A673 (cell line): ENCODE measurements at regions not wholly inside any gene's neighbourhood (a gene's known extent, or its start where the extent isn't known, plus 50 kb on each side); places are given as distances from the start of the nearest gene placed in this dataset.

ENCODE experiments used
- BruUV-seq: library from RNA; stranded (reverse); fragments of 400-500 nt; replicated peaks from 2 replicates; lab custom pipeline; 2021; lab: Mats Ljungman, UMichigan
- CTCF ChIA-PET: fragments of 300-600 bp; sonication (Branson Sonifier 250); formaldehyde crosslinking; loops from one replicate; lab custom pipeline; 2022; ENCODE audit warnings: antibody characterized with exemption; lab: Charles Lee
- POLR2A ChIA-PET: fragments of 300-600 bp; sonication (Branson Sonifier 250); formaldehyde crosslinking; loops from one replicate; lab custom pipeline; 2022; ENCODE audit warnings: antibody characterized with exemption; ENCODE audit not compliant: low non-redundant PET; lab: Charles Lee
- DNase-seq: peaks from one replicate; pipeline ENCODE4 v3.0.0-alpha.2; 2015; ENCODE audit warnings: low spot score
- H3K27ac ChIP-seq: fragments of 200-600 bp; sonication (generic); 2 replicates; pipeline ENCODE4 v1.5.1; 2016; ENCODE audit warnings: mixed run types, low read depth, mild to moderate bottlenecking, mixed read lengths, antibody characterized with exemption, low read length; ENCODE audit not compliant: poor library complexity, severe bottlenecking
- H3K27me3 ChIP-seq: fragments of 200-600 bp; sonication (generic); replicated peaks from 2 replicates; pipeline ENCODE4 v1.6.1; 2017; ENCODE audit warnings: mixed run types, low read depth, mild to moderate bottlenecking, mixed read lengths, antibody characterized with exemption, low read length; ENCODE audit not compliant: insufficient read depth, poor library complexity
- H3K36me3 ChIP-seq: fragments of 200-600 bp; sonication (generic); 2 replicates; pipeline ENCODE4 v1.6.1; 2016; ENCODE audit warnings: mixed run types, mild to moderate bottlenecking, mixed read lengths, antibody characterized with exemption, low read length; ENCODE audit not compliant: insufficient read depth, poor library complexity, severe bottlenecking
- H3K4me1 ChIP-seq: fragments of 200-600 bp; sonication (generic); 2 replicates; pipeline ENCODE4 v1.6.1; 2017; ENCODE audit warnings: mixed run types, mild to moderate bottlenecking, mixed read lengths, antibody characterized with exemption, low read length; ENCODE audit not compliant: insufficient read depth, poor library complexity, severe bottlenecking
- H3K4me3 ChIP-seq: fragments of 200-600 bp; sonication (generic); 2 replicates; pipeline ENCODE4 v1.5.1; 2016; ENCODE audit warnings: low read depth, mixed run types, mild to moderate bottlenecking, mixed read lengths, low read length; ENCODE audit not compliant: poor library complexity, severe bottlenecking
- H3K9me3 ChIP-seq: fragments of 200-600 bp; sonication (generic); 2 replicates; pipeline ENCODE4 v1.6.1; 2016; ENCODE audit warnings: mixed run types, low read depth, mild to moderate bottlenecking, mixed read lengths, antibody characterized with exemption, low read length; ENCODE audit not compliant: poor library complexity, severe bottlenecking
- CTCF ChIP-seq: fragments of 300-800, 200-600 bp; sonication (generic); conservative IDR thresholded peaks from 2 replicates; pipeline ENCODE4 v1.5.1; 2017; ENCODE audit warnings: low read depth, mild to moderate bottlenecking, antibody characterized with exemption, low read length, moderate library complexity, mixed read lengths
- EZH2 ChIP-seq: fragments of 200-600 bp; sonication (generic); IDR thresholded peaks from 2 replicates; pipeline ENCODE4 v1.6.1; 2017; ENCODE audit warnings: borderline replicate concordance, low read depth, mild to moderate bottlenecking, mixed read lengths, antibody characterized with exemption, low read length; ENCODE audit not compliant: poor library complexity, severe bottlenecking
- intact Hi-C: fragments of 100-400 bp; cut with micrococcal nuclease; formaldehyde crosslinking; loops from one replicate; pipeline ENCODE4 v1.10.0; 2022; ENCODE audit not compliant: unreplicated experiment

DNA sequence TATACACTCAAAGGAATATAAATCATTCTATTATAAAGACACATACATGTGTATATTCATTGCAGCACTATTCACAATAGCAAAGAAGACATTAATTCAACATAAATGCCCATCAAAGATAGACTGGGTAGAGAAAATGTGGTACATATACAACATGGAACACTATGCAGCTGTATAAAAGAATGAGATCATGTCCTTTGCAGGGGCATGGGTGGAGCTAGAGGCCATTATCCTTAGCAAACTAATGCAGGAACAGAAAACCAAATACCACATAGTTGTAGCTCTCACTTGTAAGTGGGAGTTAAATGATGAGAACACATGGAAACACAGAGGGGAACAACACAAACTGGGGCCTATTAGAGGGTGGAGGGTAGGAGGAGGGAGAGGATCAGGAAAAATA lies 121.0 kb upstream of the LOC128125822 start:
- DNase-seq, result no peak
- H3K4me3 ChIP-seq, result no peak overlapping the region
- no peaks in the 10 kb centered on the region for H3K36me3 ChIP-seq
- no peaks in the 10 kb centered on the region for H3K27me3 ChIP-seq
- H3K9me3 ChIP-seq, result no peaks in the 10 kb centered on the region
- TF ChIP-seq CTCF (no peak), EZH2 (no peak)
- BruUV-seq, result no TSS peak
- POLR2A ChIA-PET, result no interaction called here
- H3K4me1 ChIP-seq, result no peaks in the 10 kb centered on the region
- CTCF ChIA-PET, result no interaction called here
- intact Hi-C loops, result no loop called here
- H3K27ac ChIP-seq, result no peak overlapping the region

DNA sequence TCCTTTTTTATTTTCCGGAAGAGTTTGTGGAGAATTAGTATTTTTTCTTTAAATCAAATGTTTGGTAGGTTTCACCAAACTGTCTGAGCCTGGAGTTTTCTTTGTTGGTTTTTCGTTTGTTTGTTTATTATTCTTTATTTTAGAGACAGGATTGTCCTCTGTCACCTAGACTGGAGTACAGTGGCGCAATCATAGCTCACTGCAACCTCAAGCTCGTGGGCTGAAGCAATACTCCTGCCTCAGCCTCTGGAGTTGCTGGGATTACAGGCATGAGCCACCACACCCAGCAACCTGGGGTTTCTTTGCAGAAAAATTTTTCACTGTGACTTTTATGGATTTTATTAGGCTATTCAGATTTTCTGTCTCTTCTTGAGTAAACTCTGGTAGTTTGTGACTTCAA lies 120.2 kb upstream of the LOC128125822 start:
- TF ChIP-seq CTCF (no peak), EZH2 (no peak)
- ChIA-PET CTCF (no interaction called here), POLR2A (no interaction called here)
- Histone ChIP-seq H3K27ac (no peak overlapping the region), H3K27me3 (no peaks in the 10 kb centered on the region), H3K9me3 (no peaks in the 10 kb centered on the region), H3K4me1 (no peaks in the 10 kb centered on the region), H3K4me3 (no peak overlapping the region), H3K36me3 (no peaks in the 10 kb centered on the region)
- no TSS peak for BruUV-seq
- DNase-seq, result no peak
- intact Hi-C loops, result no loop called here

GRCh38 chr6:63456734-63457133 lies 115.5 kb upstream of the LOC128125822 start:
- DNase-seq, result no peak
- Histone ChIP-seq H3K4me1 (no peaks in the 10 kb centered on the region), H3K9me3 (no peaks in the 10 kb centered on the region), H3K27me3 (no peaks in the 10 kb centered on the region), H3K4me3 (no peak overlapping the region), H3K36me3 (no peaks in the 10 kb centered on the region), H3K27ac (no peak overlapping the region)
- intact Hi-C loops, result no loop called here
- no TSS peak for BruUV-seq
- TF ChIP-seq EZH2 (no peak), CTCF (no peak)
- CTCF ChIA-PET, result no interaction called here
- POLR2A ChIA-PET, result no interaction called here
